Neuron (in vitro differentiated cells): ENCODE measurements at regions not wholly inside any gene's neighbourhood (a gene's known extent, or its start where the extent isn't known, plus 50 kb on each side); places are given as distances from the start of the nearest gene placed in this dataset.

Source experiments
- H2AFZ ChIP-seq: one replicate; pipeline ENCODE4 v1.6.1; 2013; ENCODE audit warnings: low read depth, mild to moderate bottlenecking, inconsistent platforms, low read length, moderate library complexity
- H3K27me3 ChIP-seq: one replicate; pipeline ENCODE4 v1.6.1; 2013; ENCODE audit warnings: low read length; ENCODE audit not compliant: insufficient read depth
- H3K36me3 ChIP-seq: one replicate; pipeline ENCODE4 v1.6.1; 2013; ENCODE audit warnings: low read length; ENCODE audit not compliant: insufficient read depth
- H3K4me1 ChIP-seq: one replicate; pipeline ENCODE4 v1.6.1; 2013; ENCODE audit warnings: low read length; ENCODE audit not compliant: insufficient read depth
- H3K4me3 ChIP-seq: 2 replicates; pipeline ENCODE4 v1.5.1; 2013; ENCODE audit warnings: mild to moderate bottlenecking, low read length, moderate library complexity
- H3K9me3 ChIP-seq: one replicate; pipeline ENCODE4 v1.6.1; 2013; ENCODE audit warnings: low read length

DNA sequence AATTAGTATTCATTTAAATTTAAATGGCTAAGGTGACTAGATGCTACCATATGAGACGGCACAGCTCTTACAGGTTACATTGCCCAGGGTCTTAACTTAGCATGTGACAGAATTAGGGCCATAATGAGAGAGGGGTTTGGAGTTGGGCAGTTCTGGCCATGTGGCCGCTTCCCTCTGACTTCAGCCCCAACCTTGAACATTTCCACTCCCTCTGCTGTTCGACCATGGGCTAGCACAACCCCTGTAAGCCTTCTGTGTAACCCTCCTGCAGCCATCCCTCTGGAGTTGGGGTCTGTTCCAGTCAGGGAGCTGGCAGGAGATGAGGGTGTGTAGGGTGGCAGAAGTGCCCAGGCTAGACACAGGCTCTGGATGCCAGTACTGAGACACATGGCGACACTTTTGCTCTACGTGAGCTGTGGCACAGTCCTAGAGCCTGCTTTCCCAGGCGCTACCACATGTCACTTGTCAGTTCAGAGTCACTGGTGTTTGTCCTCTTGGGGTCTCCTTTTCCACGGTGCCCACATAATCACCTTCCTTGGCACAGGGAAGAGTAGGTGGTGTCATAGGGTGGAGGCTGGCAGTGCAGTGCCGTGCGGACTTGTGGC lies 128.7 kb upstream of the PITX1 start:
- H3K36me3 ChIP-seq: no peaks in the 10 kb centered on the region

DNA sequence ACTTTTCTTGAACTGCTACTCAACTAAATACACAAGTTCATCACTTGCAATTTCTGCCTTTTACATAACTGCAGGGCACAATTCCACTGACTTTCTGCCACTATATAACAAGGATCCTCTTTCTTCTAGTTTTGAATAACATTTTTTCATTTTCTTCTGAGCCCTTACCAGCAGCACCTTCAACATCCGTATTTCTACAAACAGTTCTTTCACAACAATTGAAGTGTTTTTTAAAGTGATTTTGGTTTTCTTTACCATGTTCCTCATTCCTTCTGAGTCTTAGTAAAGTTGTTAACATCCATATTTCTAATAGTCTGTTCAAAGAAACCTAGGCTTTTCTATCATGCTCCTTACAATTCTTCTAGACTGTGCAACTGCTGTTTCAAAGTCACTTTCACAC lies 127.2 kb upstream of the PITX1 start:
- H3K27me3 ChIP-seq: peaks cover 4% of the 10 kb centered on the region
- H3K4me3 ChIP-seq: no peak overlapping the region
- peaks cover 3% of the 10 kb centered on the region for H3K9me3 ChIP-seq
- H3K4me1 ChIP-seq: no peaks in the 10 kb centered on the region
- no peaks in the 10 kb centered on the region for H3K36me3 ChIP-seq
- no peak overlapping the region for H2AFZ ChIP-seq

More for the DNA sequence above, 128.7 kb upstream of the PITX1 start:
- Histone ChIP-seq H3K9me3 (peaks cover 3% of the 10 kb centered on the region), H3K4me1 (no peaks in the 10 kb centered on the region), H2AFZ (no peak overlapping the region), H3K27me3 (peaks cover 4% of the 10 kb centered on the region), H3K4me3 (no peak overlapping the region)

DNA sequence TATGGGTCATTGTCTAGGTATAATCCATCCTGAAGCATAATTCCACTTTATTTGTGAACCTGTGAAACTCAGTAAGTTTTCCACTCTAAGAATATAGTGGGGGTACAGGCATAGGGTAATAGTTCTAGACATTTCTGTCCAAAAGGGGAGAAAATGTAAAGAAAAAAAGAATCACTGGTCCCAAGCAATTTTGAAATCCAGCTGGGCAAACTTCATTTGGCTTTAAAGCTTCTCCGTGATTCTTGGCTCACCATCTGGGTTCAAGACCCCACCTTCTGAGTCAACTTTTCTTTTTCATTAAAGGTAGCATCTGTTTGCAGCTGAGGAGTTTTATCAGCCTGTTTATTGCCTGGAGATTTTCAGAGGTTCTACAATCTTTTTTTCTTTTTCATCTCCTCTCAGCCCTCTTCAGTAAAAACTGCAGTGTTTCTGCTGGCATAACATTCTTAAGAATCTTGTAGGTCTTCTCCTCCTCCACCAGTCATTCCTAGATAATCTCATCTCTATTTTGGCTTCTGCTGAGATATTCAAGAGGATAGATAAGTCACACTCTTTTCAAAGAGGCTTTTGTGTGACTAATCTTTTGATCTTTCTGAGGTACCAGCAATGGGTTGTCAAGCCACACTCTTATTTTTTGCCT lies 126.1 kb upstream of the PITX1 start:
- H3K9me3 ChIP-seq: peaks cover 3% of the 10 kb centered on the region
- no peaks in the 10 kb centered on the region for H3K4me1 ChIP-seq
- H3K36me3 ChIP-seq: no peaks in the 10 kb centered on the region
- H2AFZ ChIP-seq: no peak overlapping the region
- no peak overlapping the region for H3K4me3 ChIP-seq
- peaks cover 4% of the 10 kb centered on the region for H3K27me3 ChIP-seq

DNA sequence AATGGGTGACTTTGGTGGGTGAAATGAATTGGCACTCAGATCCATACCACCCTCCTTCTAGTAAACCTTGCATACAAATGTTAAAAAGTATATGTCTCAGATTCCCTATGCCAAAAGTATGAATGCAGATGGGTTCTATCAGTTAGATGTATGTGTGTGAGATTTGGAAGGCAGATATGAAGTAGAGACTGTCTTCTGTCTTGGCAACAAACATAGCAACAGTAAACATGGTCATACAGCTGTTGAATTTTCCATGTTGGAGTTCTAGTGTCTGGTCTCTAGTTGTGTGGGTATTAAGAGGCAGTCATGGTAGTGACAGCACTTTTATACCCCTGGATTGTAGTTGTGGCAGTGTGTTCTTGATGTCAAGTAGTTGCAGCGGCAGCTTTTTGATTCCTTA lies 125.6 kb upstream of the PITX1 start:
- Histone ChIP-seq H3K27me3 (peaks cover 4% of the 10 kb centered on the region), H3K36me3 (no peaks in the 10 kb centered on the region), H3K4me1 (no peaks in the 10 kb centered on the region), H3K4me3 (no peak overlapping the region), H3K9me3 (peaks cover 3% of the 10 kb centered on the region), H2AFZ (no peak overlapping the region)

DNA sequence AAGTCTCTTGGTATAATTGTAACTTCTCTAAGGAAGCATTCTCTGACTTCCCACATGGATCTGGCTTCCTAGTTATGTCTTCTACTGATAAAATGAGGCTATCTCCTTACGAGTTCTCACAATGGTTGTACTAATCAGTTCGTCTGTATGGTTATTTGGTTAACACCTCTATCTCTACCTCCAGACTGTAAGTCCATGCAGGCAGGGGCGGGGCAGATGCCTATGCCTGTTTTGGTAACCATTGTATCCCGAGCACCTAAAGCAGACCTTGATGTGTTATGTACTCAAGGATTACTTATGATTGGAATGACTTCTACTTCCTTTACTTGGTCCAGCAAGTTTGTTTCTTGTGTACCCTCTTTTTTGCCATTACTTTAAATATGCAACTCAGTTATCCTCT lies 125.0 kb upstream of the PITX1 start:
- Histone ChIP-seq H2AFZ (no peak overlapping the region), H3K27me3 (peaks cover 2% of the 10 kb centered on the region), H3K4me1 (no peaks in the 10 kb centered on the region), H3K4me3 (no peak overlapping the region), H3K36me3 (no peaks in the 10 kb centered on the region), H3K9me3 (peaks cover 3% of the 10 kb centered on the region)

DNA sequence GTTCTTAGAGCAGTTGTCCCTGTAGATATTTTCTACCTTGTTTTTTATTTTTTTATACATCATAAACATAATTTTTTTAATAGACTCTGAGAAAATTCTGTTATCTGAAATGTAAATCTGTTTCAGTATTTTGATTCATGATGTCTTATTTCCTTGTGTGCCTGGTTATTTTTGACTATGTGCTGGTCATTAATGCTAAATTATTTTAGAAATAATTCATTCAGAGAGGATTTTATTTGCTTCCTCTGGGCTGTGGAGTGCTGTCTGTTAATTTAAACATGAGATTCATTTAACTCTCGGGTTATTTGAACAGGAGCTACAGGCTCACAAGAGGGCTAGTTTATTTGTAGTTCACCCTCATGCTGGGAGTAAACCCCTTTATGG lies 124.3 kb upstream of the PITX1 start:
- no peak overlapping the region for H3K4me3 ChIP-seq
- H3K9me3 ChIP-seq: peaks cover 3% of the 10 kb centered on the region
- H2AFZ ChIP-seq: no peak overlapping the region
- H3K36me3 ChIP-seq: no peaks in the 10 kb centered on the region
- peaks cover 2% of the 10 kb centered on the region for H3K27me3 ChIP-seq
- no peaks in the 10 kb centered on the region for H3K4me1 ChIP-seq

DNA sequence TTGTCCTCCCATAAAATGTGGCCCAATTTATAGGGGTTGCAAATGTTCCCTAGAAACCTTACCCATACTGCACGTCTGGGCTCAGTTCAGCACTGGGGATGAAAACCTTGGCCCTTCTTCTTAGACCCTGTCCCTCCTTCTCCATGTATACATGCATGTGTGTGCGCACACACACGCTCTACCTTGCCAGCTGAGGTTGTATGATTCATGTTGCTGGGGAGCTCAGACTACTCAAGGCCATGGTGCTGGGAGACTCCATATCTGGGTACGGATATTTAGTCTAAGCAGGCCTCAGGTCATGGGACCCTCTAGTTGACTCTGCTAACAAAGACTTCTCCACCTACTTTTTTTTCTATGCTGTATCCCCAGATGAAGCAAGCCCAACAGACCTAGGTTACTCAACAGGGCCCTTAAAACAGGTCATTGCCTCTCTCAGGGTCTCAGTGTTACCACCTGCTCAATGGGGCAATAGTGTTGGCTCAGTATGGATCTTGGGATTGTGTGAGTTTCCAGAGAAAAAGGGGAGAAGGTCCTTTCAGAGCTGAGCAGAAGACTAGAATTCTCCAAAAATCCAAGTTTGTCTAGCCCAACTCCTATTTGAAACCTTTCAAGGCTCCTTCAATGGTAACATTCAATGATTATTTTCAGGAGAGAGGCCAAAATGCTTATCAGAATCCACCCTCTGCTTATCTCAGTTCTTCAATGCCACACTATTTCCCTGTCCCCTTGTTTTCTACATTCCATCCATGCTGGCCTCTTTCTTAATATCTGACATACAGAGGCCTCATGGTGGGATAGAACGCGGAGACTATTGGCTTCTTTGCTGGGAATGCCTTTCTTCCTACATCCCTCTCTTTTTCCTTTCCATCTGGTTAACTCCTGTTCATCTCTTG lies 123.6 kb upstream of the PITX1 start:
- Histone ChIP-seq H3K4me1 (no peaks in the 10 kb centered on the region), H3K4me3 (no peak overlapping the region), H3K27me3 (peaks cover 2% of the 10 kb centered on the region)

DNA sequence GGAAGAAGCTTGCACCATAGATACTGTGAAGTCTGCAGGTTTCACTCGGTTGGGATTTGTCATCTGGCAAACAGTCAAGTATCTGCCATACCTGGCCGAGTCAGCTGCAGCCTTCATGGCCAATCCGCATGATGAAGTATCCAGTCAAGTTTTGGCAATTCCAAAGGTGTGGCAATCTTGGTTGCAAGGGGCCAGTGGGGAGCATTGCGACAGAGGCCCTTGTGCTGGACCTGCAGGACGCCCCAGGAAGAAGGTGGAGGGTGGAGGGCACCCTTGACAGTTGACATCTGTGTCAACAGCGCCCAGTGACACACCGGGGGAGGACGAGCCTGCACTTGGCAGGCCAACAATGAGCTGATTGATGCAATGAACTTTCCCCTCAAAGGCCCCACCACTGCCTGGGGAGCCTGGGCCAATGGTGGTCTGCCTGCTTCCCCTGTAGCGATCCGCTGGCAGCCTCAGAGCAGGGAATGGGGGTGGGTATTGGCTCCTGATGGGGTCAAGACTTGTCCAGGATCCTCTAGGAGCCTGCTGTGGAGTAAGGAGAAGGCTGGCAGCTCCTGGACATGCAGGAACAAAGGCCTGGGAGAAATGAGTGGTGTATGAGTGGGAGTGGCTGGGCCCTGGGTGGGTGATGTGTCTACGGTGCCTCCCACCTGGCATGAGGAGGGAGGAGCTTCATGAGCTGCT lies 122.8 kb upstream of the PITX1 start:
- Histone ChIP-seq H3K9me3 (peaks cover 3% of the 10 kb centered on the region), H3K36me3 (no peaks in the 10 kb centered on the region), H3K27me3 (peaks cover 2% of the 10 kb centered on the region), H2AFZ (no peak overlapping the region), H3K4me1 (no peaks in the 10 kb centered on the region), H3K4me3 (no peak overlapping the region)

More for the DNA sequence above, 123.6 kb upstream of the PITX1 start:
- Histone ChIP-seq H2AFZ (no peak overlapping the region), H3K36me3 (no peaks in the 10 kb centered on the region), H3K9me3 (peaks cover 3% of the 10 kb centered on the region)

DNA sequence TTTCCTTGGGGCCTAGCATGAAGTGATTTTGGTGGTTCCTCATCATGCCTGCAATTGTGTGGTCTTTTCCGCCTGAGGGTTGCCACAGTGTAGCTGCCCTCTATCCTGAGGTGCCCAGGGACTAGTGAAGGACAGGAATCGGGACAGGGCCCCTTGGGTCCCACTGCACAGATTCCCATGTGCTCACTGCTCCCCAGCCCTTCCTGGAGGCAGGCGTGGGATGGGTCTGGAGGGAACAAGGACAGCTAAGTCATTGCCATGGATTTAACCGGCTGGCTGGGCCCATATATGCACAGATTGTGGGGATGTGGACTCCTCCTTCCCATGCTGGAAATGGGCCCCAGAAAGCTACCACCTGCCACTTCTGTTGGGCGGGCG lies 122.3 kb upstream of the PITX1 start:
- no peak overlapping the region for H3K4me3 ChIP-seq
- peaks cover 3% of the 10 kb centered on the region for H3K9me3 ChIP-seq
- H3K4me1 ChIP-seq: no peaks in the 10 kb centered on the region
- H2AFZ ChIP-seq: no peak overlapping the region
- no peaks in the 10 kb centered on the region for H3K36me3 ChIP-seq
- no peaks in the 10 kb centered on the region for H3K27me3 ChIP-seq

DNA sequence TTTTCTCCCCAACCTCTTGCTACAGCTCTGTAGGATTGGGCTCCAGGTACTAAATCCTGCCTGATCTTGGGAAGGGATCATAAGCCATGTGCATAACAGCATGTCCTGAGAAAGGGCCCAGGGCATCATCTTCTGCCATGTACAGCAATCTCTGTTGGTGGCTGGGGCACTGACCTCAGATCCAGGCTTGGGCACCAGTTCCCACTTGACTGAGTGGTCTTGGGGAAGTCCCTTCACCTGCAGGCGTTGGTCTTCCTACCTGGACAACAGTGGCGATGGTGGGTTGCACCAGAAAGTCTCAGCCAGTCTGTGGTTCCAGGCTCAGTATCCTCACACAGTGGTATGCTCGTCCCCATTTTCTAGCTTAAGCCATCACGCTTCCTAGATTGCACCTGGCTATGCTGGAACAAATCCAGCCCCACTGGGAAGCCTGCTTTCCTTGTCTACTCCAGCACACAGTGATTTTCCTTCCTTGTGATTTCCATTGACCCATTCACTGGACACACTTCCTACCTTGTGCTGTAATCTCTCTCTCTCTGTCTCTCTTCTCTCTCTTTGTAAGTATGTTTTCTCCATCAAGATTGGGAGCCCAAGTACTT lies 121.7 kb upstream of the PITX1 start:
- H3K27me3 ChIP-seq: no peaks in the 10 kb centered on the region
- no peaks in the 10 kb centered on the region for H3K4me1 ChIP-seq
- H3K9me3 ChIP-seq: peaks cover 3% of the 10 kb centered on the region
- H3K36me3 ChIP-seq: no peaks in the 10 kb centered on the region
- H2AFZ ChIP-seq: no peak overlapping the region
- H3K4me3 ChIP-seq: no peak overlapping the region

DNA sequence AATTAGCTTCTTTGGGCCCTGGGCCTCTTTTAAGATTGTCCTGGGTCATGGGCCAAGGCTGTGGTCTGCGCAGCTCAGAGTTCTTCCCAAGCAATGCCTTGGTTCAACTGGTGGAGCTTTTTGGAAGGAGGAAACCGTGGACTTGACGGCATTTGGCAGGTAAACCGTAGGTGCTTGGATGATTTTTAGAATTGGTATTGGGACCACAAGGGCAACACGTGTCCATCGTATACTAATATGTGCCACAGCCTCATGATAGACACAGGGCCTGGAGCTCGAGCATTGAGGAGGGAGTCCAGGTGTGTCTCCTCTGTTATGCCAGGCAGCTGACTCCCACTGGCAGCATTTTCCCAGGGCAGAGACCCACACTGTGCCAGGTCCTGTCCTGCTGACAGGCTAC lies 120.9 kb upstream of the PITX1 start:
- Histone ChIP-seq H3K9me3 (peaks cover 3% of the 10 kb centered on the region), H3K4me1 (no peaks in the 10 kb centered on the region), H3K36me3 (no peaks in the 10 kb centered on the region), H3K27me3 (no peaks in the 10 kb centered on the region), H3K4me3 (no peak overlapping the region), H2AFZ (no peak overlapping the region)

DNA sequence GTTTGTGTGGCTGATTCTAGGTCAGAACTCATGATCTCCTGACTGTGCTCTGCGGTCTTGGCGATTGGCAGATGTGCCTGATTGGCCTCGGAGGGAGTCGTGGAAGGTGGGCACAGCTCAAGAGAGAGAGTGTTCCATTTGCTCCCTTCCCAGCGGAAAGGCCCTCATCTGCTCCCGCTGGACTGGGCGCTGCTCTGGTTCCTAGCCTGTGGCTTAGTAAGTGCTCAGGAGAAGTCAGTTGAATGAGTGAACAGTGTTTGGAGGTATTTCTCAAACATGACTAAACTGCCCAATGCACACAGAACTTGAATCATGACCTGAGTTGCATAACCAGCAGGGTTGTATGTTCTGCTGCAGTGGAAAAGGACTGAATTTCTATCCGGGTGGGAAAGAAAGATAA lies 120.2 kb upstream of the PITX1 start:
- Histone ChIP-seq H3K9me3 (peaks cover 3% of the 10 kb centered on the region), H3K36me3 (no peaks in the 10 kb centered on the region), H3K4me3 (no peak overlapping the region), H2AFZ (no peak overlapping the region), H3K4me1 (no peaks in the 10 kb centered on the region), H3K27me3 (no peaks in the 10 kb centered on the region)

DNA sequence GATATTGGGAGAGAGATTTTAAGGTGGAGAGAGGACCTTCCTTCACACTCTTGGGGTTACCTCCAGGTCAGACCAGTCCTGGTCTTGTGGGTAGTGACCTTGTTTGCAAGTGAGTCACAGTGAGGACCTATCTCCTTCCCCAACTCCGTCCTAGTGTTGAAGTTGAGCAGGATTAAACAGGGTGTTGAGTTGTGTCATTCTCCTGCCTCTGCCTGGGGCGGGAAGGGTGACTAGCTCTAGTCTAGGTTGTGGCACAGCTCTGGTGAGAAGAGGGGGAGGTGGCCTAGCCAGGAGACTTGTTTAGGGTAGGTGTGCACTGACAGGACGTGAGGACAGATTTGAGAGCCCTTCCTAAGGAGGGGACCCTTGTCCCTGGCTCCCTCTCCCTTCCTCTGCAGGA lies 119.6 kb upstream of the PITX1 start:
- H2AFZ ChIP-seq: no peak overlapping the region
- H3K4me3 ChIP-seq: no peak overlapping the region
- H3K4me1 ChIP-seq: no peaks in the 10 kb centered on the region
- H3K27me3 ChIP-seq: no peaks in the 10 kb centered on the region
- H3K36me3 ChIP-seq: no peaks in the 10 kb centered on the region
- no peaks in the 10 kb centered on the region for H3K9me3 ChIP-seq
